Muscle layer of colon (tissue), 2 donors: ENCODE measurements at regions not wholly inside any gene's neighbourhood (a gene's known extent, or its start where the extent isn't known, plus 50 kb on each side); places are given as distances from the start of the nearest gene placed in this dataset.

Experiments used
- H3K27ac ChIP-seq: one replicate; pipeline ENCODE4 v1.7.0; 2013; ENCODE audit warnings: low read depth, mild to moderate bottlenecking, low read length, moderate library complexity
- H3K27me3 ChIP-seq, 2 donors: one replicate each; pipeline ENCODE4 v1.7.0; 2013; ENCODE audit warnings: low read length in 2 of 2, mild to moderate bottlenecking in 2 of 2; ENCODE audit not compliant: insufficient read depth in 2 of 2, control insufficient read depth in 1 of 2
- H3K36me3 ChIP-seq: one replicate; pipeline ENCODE4 v1.7.0; 2013; ENCODE audit warnings: mild to moderate bottlenecking, low read length; ENCODE audit not compliant: insufficient read depth
- H3K4me1 ChIP-seq: one replicate; pipeline ENCODE4 v1.7.0; 2013; ENCODE audit warnings: mild to moderate bottlenecking, low read length; ENCODE audit not compliant: insufficient read depth
- H3K4me3 ChIP-seq, 2 donors: one replicate each; pipeline ENCODE4 v1.7.0; 2013; ENCODE audit warnings: low read length in 2 of 2, low read depth in 1 of 2, mild to moderate bottlenecking in 1 of 2, moderate library complexity in 1 of 2
- H3K9ac ChIP-seq: one replicate; pipeline ENCODE4 v1.7.0; 2013; ENCODE audit warnings: low read length
- H3K9me3 ChIP-seq: one replicate; pipeline ENCODE4 v1.7.0; 2013; ENCODE audit warnings: mild to moderate bottlenecking, low read length
- donor health status: abdominal sarcoma.
- donor health status: Adenocarcinoma of cecum.

DNA sequence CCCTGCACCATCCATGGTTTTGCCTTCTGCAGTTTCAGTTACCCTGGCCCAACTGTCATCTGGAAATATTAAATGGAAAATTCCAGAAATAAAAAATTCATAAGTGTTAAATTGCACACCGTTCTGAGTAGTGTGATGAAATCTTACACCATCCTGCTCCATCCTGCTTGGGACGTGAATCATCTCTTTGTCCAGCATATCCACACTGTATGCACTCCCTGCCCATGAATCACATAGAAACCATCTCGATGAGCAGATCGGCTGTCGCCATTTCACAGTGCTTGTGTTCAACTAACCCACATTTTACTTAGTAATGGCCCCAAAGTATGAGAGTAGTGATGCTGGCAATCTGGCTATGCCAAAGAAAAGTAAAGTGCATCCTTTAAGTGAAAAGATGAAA, 105.9 kb upstream of the ID4 start:
- H3K9me3 ChIP-seq = no peaks in the 10 kb centered on the region
- no peak overlapping the region for H3K27ac ChIP-seq
- H3K36me3 ChIP-seq = no peaks in the 10 kb centered on the region
- H3K27me3 ChIP-seq = no peaks in the 10 kb centered on the region
- no peak overlapping the region for H3K4me3 ChIP-seq
- H3K4me1 ChIP-seq = no peaks in the 10 kb centered on the region
- no peak overlapping the region for H3K9ac ChIP-seq

- H3K27me3 ChIP-seq = no peaks in the 10 kb centered on the region
- H3K4me3 ChIP-seq = no peak overlapping the region
These were observed 103.1 kb upstream of the ID4 start for GRCh38 chr6:19734061-19734460.

DNA sequence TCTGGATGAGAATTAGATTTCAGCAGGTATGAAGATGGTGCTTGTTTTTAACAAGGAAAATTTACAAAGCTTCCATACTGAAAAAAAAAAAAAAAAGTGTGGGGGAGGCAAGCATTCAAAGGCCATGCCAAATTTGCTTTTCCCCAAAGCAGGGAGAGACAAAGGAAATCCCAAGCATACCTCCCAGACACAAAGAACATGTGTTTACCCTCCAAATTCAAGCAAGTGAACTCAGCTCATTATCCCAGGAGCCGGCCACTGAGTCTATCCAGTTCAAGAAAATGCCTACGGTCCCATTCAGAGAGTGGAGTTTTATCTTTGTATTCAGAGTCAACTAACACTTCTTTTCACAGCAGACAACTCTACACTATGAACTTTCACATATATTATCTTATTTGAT, 102.7 kb upstream of the ID4 start:
- H3K27me3 ChIP-seq = no peaks in the 10 kb centered on the region
- H3K4me3 ChIP-seq = no peak overlapping the region
- H3K27ac ChIP-seq = no peak overlapping the region
- H3K36me3 ChIP-seq = no peaks in the 10 kb centered on the region
- no peaks in the 10 kb centered on the region for H3K4me1 ChIP-seq
- no peak overlapping the region for H3K9ac ChIP-seq
- H3K9me3 ChIP-seq = no peaks in the 10 kb centered on the region

More at GRCh38 chr6:19734061-19734460, 103.1 kb upstream of the ID4 start:
- no peak overlapping the region for H3K9ac ChIP-seq
- no peaks in the 10 kb centered on the region for H3K4me1 ChIP-seq
- H3K9me3 ChIP-seq = no peaks in the 10 kb centered on the region
- no peak overlapping the region for H3K27ac ChIP-seq
- no peaks in the 10 kb centered on the region for H3K36me3 ChIP-seq

DNA sequence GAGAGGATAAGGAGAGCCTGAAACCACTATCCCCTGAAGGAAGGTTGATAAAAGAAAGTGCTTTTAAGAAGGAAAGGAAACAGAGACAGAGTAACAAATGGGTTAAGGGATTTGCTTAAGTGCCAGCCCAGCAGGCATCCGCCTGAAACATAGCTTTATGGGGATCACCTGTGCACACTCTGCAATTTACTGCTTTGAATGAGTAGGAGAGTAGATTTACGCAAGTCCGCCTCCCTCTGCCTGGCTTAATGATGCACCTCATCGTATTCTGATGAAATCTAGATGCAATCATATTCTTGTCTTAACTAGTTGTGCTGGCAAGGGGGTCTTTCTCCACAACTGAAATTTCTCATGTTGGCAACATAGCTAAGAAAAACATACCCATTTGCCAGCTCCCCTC, 101.1 kb upstream of the ID4 start:
- Histone ChIP-seq H3K4me1 (no peaks in the 10 kb centered on the region), H3K27ac (no peak overlapping the region), H3K4me3 (no peak overlapping the region), H3K9ac (no peak overlapping the region), H3K27me3 (no peaks in the 10 kb centered on the region), H3K36me3 (no peaks in the 10 kb centered on the region), H3K9me3 (no peaks in the 10 kb centered on the region)

GRCh38 chr6:19738010-19738409, 99.2 kb upstream of the ID4 start:
- H3K4me1 ChIP-seq = no peaks in the 10 kb centered on the region
- H3K9ac ChIP-seq = no peak overlapping the region
- no peaks in the 10 kb centered on the region for H3K9me3 ChIP-seq
- H3K36me3 ChIP-seq = no peaks in the 10 kb centered on the region
- no peak overlapping the region for H3K27ac ChIP-seq
- H3K27me3 ChIP-seq = no peaks in the 10 kb centered on the region
- H3K4me3 ChIP-seq = no peak overlapping the region

DNA sequence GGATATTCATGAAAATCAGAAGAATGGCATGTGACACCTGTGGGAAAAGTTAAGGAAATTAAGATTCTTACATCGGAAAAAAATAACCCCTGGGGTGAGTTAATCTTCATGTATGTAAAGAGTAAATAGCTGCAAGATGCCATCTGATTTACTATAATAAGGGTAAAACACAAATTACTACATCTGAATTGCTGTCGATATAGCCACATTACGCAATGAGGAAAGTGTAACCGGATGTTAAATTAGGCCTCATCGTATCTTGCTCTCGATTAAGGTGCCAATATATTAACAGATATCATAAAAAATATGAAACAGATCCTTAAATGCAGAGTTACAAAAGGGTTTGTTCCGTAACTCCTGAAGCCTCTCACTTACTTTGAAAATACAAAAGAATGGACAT, 87.4 kb upstream of the ID4 start:
- H3K36me3 ChIP-seq = no peaks in the 10 kb centered on the region
- H3K4me1 ChIP-seq = no peaks in the 10 kb centered on the region
- H3K27ac ChIP-seq = no peak overlapping the region
- no peak overlapping the region for H3K4me3 ChIP-seq
- no peak overlapping the region for H3K9ac ChIP-seq
- H3K27me3 ChIP-seq = no peaks in the 10 kb centered on the region
- no peaks in the 10 kb centered on the region for H3K9me3 ChIP-seq

GRCh38 chr6:19752746-19753145, 84.4 kb upstream of the ID4 start:
- no peak overlapping the region for H3K9ac ChIP-seq
- no peaks in the 10 kb centered on the region for H3K4me1 ChIP-seq
- H3K4me3 ChIP-seq = no peak overlapping the region
- no peak overlapping the region for H3K27ac ChIP-seq
- H3K27me3 ChIP-seq = no peaks in the 10 kb centered on the region
- no peaks in the 10 kb centered on the region for H3K36me3 ChIP-seq
- H3K9me3 ChIP-seq = no peaks in the 10 kb centered on the region

DNA sequence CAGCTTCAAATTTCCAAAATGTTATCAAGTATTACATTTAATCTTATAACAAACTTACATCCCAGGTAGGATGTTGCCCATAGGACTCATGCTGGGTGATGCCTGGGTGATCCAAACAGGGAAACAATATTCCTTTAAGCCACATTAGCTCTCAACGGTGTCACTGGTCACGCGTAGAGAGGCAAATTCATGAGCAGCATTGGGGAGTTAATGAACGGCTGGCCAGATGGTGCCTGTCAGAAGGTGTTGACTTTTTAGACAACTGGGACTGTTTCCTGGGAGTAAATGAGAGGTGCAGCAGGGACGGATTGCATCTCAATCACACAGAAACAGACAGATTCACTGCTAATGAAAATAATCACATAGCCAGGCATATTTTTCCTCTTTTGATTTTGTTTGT, 83.3 kb upstream of the ID4 start:
- no peaks in the 10 kb centered on the region for H3K4me1 ChIP-seq
- H3K9me3 ChIP-seq = no peaks in the 10 kb centered on the region
- no peak overlapping the region for H3K9ac ChIP-seq
- no peak overlapping the region for H3K27ac ChIP-seq
- H3K36me3 ChIP-seq = no peaks in the 10 kb centered on the region
- no peak overlapping the region for H3K4me3 ChIP-seq
- no peaks in the 10 kb centered on the region for H3K27me3 ChIP-seq

DNA sequence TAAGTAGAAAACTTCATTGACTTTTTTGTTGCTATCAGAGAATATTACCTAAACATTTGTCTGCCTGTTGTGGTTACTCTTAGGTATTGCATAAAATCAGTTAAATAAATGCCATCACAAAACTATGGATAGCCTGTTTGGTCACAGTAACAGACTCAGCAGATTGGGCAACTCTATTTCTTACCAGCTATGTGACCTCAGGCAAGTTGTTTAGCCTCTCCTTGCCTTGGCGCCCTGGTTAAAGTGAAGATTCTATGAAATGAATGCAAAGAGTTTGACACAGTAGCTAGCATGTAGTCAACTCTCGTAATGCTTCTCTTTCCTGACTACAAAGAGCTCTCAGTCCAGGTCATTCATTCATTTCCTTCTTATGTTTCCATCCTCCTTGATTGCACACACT, 82.5 kb upstream of the ID4 start:
- H3K4me3 ChIP-seq = no peak overlapping the region
- no peaks in the 10 kb centered on the region for H3K36me3 ChIP-seq
- no peak overlapping the region for H3K9ac ChIP-seq

DNA sequence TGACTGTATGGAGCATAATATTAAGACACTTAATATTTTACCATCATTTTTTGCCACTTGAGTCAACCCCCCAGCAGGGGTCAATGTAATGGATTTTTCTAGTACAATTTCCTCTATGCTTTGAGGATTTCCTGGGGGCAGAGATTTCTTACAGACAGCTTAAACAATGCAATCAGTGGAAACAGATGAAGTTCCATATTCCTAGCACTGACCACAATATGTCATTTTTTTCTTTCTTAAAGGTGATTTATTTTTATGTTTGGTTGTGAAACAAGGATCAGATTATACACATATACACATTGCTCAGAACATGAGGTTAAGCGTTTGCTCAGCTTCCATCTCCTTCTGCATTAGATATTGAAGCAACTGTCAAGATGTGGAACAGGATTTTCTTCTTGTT, 82.0 kb upstream of the ID4 start:
- Histone ChIP-seq H3K27me3 (no peaks in the 10 kb centered on the region), H3K9ac (no peak overlapping the region), H3K27ac (no peak overlapping the region), H3K4me3 (no peak overlapping the region), H3K4me1 (no peaks in the 10 kb centered on the region), H3K36me3 (no peaks in the 10 kb centered on the region), H3K9me3 (no peaks in the 10 kb centered on the region)

More for the DNA sequence above, 82.5 kb upstream of the ID4 start:
- H3K27ac ChIP-seq = no peak overlapping the region
- no peaks in the 10 kb centered on the region for H3K27me3 ChIP-seq
- no peaks in the 10 kb centered on the region for H3K9me3 ChIP-seq
- H3K4me1 ChIP-seq = no peaks in the 10 kb centered on the region

DNA sequence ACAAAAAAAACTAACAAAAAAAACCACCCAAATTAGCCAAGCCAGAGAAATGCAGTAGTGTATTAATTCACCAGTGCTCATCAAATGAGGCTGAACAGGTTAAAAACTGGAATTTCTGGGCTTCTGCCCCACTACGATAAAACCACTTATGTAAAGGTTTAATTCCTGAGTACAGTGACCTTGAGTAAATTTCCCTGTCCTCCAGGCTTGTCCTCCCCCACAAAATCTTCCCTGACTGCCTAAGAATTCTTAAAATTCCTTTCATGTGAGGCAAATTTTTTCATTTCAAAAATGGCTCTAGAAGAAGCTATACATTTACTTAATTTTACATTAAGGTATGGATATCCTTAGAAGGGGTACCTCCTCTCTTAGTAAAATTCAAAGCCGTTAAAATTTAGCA, 80.1 kb upstream of the ID4 start:
- no peak overlapping the region for H3K4me3 ChIP-seq
- H3K4me1 ChIP-seq = no peaks in the 10 kb centered on the region
- no peaks in the 10 kb centered on the region for H3K9me3 ChIP-seq
- H3K27me3 ChIP-seq = no peaks in the 10 kb centered on the region
- no peak overlapping the region for H3K27ac ChIP-seq
- H3K36me3 ChIP-seq = no peaks in the 10 kb centered on the region
- H3K9ac ChIP-seq = no peak overlapping the region

DNA sequence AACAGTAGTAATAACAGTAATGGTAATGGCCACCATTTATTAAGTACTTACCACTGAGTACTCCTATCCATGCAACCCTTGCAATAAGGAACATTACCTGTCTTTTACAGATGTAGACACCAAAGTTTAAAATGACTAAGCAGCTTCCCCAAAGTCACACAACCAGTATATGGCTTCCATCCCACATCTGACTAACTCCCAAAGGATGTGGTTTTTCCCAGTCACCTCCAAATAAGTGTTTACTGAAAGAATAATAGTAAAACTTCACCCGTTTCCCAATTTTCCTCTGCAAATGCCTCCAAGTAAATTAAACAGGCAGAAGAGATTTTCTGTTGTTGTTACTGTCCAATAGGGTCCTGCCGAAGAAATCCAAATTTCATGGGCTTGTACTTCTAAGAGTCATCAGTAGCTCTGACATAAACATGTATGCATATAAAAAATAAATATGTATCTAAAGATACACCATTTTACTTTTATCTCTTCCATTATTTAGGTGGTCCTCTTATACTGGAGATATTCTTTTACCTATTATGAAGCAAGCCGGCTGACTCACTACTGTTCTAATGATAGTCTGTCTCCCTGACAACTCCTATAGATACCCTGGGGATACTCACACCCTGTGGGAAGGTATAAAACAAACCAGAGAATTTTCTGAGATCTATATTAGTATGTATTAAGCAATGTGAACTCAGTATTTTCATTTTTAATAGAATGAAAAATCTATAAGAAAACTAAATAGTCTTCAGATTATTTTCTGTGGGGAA, 77.9 kb upstream of the ID4 start:
- no peak overlapping the region for H3K27ac ChIP-seq
- no peaks in the 10 kb centered on the region for H3K27me3 ChIP-seq
- H3K9ac ChIP-seq = no peak overlapping the region
- no peaks in the 10 kb centered on the region for H3K4me1 ChIP-seq
- H3K36me3 ChIP-seq = no peaks in the 10 kb centered on the region
- no peak overlapping the region for H3K4me3 ChIP-seq
- H3K9me3 ChIP-seq = no peaks in the 10 kb centered on the region
